Activated T-helper 1 cell treated with anti-CD3 and anti-CD28 coated beads, Interleukin-12 subunit alpha, Interleukin-12 subunit beta, Interleukin-2, Interleukin-4 antibody, amounts not matched to agents 30 ng/mL and 10 ng/mL and 1 ng/mL, durations not matched to agents 14 hours and 24 hours and 36 hours (primary cell): ENCODE measurements at regions not wholly inside any gene's neighbourhood (a gene's known extent, or its start where the extent isn't known, plus 50 kb on each side); places are given as distances from the start of the nearest gene placed in this dataset.

Source experiments
- DNase-seq: peaks from one replicate; pipeline ENCODE4 v3.0.0; 2021; ENCODE audit warnings: low spot score
- H3K27ac Mint-ChIP-seq: one replicate; pipeline ENCODE4 v1.8.0; 2021; ENCODE audit warnings: mild to moderate bottlenecking, mixed read lengths
- H3K27me3 Mint-ChIP-seq: one replicate; pipeline ENCODE4 v1.8.0; 2022; ENCODE audit warnings: mild to moderate bottlenecking, moderate library complexity, mixed read lengths; ENCODE audit not compliant: insufficient read depth
- H3K36me3 Mint-ChIP-seq: one replicate; pipeline ENCODE4 v1.8.0; 2021; ENCODE audit warnings: low read depth, mixed read lengths
- H3K4me1 Mint-ChIP-seq: one replicate; pipeline ENCODE4 v1.8.0; 2021; ENCODE audit warnings: low read depth, mixed read lengths
- H3K4me3 Mint-ChIP-seq: one replicate; pipeline ENCODE4 v1.8.0; 2021; ENCODE audit warnings: mild to moderate bottlenecking, moderate library complexity, mixed read lengths
- H3K9me3 Mint-ChIP-seq: one replicate; pipeline ENCODE4 v1.8.0; 2021; ENCODE audit warnings: mixed read lengths
- intact Hi-C: fragments of 100-400 bp; cut with micrococcal nuclease; formaldehyde crosslinking; loops from one replicate; pipeline ENCODE4 v1.15.1; 2024

DNA sequence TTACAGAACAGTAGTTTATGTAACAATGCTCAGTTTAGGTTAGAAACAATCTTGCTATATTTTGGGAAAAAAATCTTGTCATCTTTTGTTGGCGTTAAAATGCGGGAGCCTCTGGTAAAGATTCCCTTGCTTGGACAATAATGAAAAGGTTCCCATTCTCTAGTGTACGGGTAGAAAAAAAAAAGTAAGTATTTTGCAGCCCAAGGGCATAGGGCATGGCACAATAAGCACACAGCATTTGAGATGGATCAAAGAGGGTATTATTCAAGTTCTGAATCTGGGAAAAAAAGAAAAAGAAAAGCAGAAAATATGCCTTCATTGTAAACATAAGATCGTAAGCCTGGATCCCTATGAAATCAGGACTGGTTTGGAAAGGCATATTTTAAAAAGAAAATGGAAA, 408.6 kb upstream of the ROBO2 start:
- no peak overlapping the region for H3K4me3 Mint-ChIP-seq
- no peak overlapping the region for H3K27ac Mint-ChIP-seq
- H3K27me3 Mint-ChIP-seq = no peaks in the 10 kb centered on the region
- intact Hi-C loops = no loop called here
- H3K9me3 Mint-ChIP-seq = peaks cover 8% of the 10 kb centered on the region
- DNase-seq = no peak
- no peaks in the 10 kb centered on the region for H3K4me1 Mint-ChIP-seq
- no peaks in the 10 kb centered on the region for H3K36me3 Mint-ChIP-seq

GRCh38 chr3:76638006-76638405, 401.9 kb upstream of the ROBO2 start:
- peaks cover 18% of the 10 kb centered on the region for H3K9me3 Mint-ChIP-seq
- no peak for DNase-seq
- intact Hi-C loops = no loop called here
- H3K27me3 Mint-ChIP-seq = no peaks in the 10 kb centered on the region
- no peak overlapping the region for H3K27ac Mint-ChIP-seq
- H3K36me3 Mint-ChIP-seq = no peaks in the 10 kb centered on the region
- H3K4me3 Mint-ChIP-seq = no peak overlapping the region
- no peaks in the 10 kb centered on the region for H3K4me1 Mint-ChIP-seq

DNA sequence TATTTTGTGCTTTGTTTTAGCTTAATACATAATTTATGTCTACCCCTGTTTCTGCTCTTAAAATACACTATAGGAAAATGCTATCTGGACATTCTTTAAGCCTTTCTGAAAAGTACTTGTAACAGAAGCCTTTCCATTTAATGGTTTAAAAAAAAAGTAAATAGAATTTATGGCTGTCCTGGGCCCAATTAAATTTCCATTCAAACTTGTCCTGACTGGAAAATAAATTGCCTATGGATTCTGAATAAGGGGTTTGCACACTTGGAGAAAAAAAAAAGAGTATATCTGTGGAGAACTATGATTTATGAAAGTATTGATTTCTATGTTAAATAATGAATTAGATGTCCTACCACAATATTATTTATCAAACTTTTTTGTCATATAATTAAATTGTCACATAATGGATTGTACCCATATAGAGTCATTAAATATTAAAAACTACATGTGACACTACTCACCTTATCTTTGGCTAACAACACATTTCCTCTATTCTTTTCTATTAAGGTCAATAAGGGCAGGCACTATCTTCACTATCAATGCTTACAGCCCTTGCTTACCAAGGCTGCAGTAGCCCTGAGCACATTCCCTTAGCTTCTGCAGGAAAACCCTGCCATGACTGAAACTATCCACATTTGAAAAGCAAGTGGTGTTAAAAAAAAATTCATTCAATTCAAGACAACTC, 396.1 kb upstream of the ROBO2 start:
- no peaks in the 10 kb centered on the region for H3K4me1 Mint-ChIP-seq
- H3K27me3 Mint-ChIP-seq = no peaks in the 10 kb centered on the region
- intact Hi-C loops = no loop called here

GRCh38 chr3:76644305-76644675, 395.6 kb upstream of the ROBO2 start:
- H3K27ac Mint-ChIP-seq = no peak overlapping the region
- no peaks in the 10 kb centered on the region for H3K36me3 Mint-ChIP-seq
- H3K4me3 Mint-ChIP-seq = no peak overlapping the region
- H3K27me3 Mint-ChIP-seq = no peaks in the 10 kb centered on the region
- no peak for DNase-seq
- intact Hi-C loops = no loop called here
- no peaks in the 10 kb centered on the region for H3K4me1 Mint-ChIP-seq
- peaks cover 16% of the 10 kb centered on the region for H3K9me3 Mint-ChIP-seq

More for the DNA sequence above, 396.1 kb upstream of the ROBO2 start:
- no peaks in the 10 kb centered on the region for H3K36me3 Mint-ChIP-seq
- H3K9me3 Mint-ChIP-seq = peaks cover 16% of the 10 kb centered on the region
- no peak for DNase-seq
- H3K27ac Mint-ChIP-seq = no peak overlapping the region
- H3K4me3 Mint-ChIP-seq = no peak overlapping the region

GRCh38 chr3:76645724-76646123, 394.2 kb upstream of the ROBO2 start:
- Mint-ChIP-seq H3K4me1 (no peaks in the 10 kb centered on the region), H3K9me3 (peaks cover 12% of the 10 kb centered on the region), H3K4me3 (no peak overlapping the region), H3K27ac (no peak overlapping the region), H3K27me3 (no peaks in the 10 kb centered on the region), H3K36me3 (no peaks in the 10 kb centered on the region)
- no peak for DNase-seq
- intact Hi-C loops = no loop called here

DNA sequence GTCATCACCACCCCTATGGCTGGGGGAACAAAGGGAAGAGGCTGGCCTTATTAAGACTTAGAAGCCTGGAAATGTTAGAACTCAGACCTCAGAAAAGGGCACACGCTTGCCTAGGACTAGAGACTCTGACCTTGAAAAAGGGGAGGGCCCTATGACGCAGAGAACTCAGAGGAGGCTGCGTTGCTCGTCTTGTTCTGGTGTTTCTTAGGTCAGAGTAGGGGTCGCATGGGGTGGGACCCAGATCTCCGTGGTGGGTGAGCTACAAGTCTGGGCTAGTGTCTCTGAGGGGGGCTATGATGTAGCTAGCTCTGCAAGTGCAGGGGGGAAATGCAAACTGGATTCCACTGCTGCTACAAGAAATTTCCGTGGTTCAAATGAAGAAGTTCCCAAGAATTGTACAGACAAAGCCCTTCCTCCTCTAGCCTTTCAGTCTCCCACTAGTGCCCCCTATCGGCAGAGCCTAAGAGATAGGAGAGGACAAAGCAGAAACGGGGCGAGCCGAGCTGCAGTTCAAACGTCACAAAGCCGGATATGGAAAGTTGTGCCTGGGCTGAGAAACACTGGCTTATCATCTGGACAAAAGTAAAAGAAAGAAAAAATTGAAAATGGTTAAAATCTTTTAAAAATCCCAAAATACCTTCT, 392.9 kb upstream of the ROBO2 start:
- Mint-ChIP-seq H3K27ac (no peak overlapping the region), H3K4me1 (no peaks in the 10 kb centered on the region), H3K4me3 (no peak overlapping the region), H3K27me3 (no peaks in the 10 kb centered on the region), H3K9me3 (peaks cover 8% of the 10 kb centered on the region), H3K36me3 (no peaks in the 10 kb centered on the region)
- intact Hi-C loops = no loop called here
- DNase-seq = no peak

DNA sequence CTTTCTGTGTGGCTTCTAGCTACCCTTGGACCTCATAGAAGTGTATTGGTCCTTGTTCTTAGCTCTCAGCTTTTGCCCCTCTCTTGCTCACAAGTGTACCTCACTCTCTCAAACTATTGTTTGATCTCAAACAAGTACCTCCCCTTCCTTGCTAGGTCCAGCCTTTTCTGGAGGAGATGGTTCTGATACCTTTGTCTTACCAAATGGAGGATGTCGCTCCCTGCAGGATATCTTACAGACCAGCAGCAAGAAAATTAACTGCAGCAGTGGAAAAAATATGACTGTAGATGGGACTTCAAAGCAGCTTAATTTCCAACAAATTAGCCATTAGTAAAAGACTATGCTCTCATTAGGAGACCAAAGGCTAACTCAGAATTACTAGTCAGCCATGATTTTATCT, 388.1 kb upstream of the ROBO2 start:
- H3K27me3 Mint-ChIP-seq = no peaks in the 10 kb centered on the region
- intact Hi-C loops = no loop called here

DNA sequence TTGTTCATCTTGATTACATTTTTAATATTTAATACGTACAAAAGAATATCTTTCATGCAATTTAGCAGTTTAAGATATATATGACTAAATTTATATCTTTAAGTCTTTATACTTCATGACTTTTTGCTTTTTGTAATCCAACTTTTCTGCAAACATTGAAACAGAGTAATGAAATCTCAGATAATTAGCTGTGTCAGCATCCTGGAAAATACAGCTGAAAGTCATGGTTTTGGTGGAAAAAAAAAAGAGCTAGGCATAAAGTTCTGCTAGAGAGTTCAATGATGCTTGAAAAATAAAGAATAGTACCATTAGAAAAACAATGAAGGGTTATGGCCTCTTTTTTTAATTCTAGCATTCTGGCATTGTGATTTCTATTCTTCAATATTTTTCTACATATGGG, 387.4 kb upstream of the ROBO2 start:
- Mint-ChIP-seq H3K36me3 (no peaks in the 10 kb centered on the region), H3K27ac (no peak overlapping the region), H3K4me3 (no peak overlapping the region), H3K9me3 (peaks cover 2% of the 10 kb centered on the region), H3K4me1 (no peaks in the 10 kb centered on the region), H3K27me3 (no peaks in the 10 kb centered on the region)
- DNase-seq = no peak
- intact Hi-C loops = no loop called here

More for the DNA sequence above, 388.1 kb upstream of the ROBO2 start:
- H3K4me1 Mint-ChIP-seq = no peaks in the 10 kb centered on the region
- DNase-seq = no peak
- H3K9me3 Mint-ChIP-seq = peaks cover 4% of the 10 kb centered on the region
- no peaks in the 10 kb centered on the region for H3K36me3 Mint-ChIP-seq
- H3K27ac Mint-ChIP-seq = no peak overlapping the region
- H3K4me3 Mint-ChIP-seq = no peak overlapping the region

DNA sequence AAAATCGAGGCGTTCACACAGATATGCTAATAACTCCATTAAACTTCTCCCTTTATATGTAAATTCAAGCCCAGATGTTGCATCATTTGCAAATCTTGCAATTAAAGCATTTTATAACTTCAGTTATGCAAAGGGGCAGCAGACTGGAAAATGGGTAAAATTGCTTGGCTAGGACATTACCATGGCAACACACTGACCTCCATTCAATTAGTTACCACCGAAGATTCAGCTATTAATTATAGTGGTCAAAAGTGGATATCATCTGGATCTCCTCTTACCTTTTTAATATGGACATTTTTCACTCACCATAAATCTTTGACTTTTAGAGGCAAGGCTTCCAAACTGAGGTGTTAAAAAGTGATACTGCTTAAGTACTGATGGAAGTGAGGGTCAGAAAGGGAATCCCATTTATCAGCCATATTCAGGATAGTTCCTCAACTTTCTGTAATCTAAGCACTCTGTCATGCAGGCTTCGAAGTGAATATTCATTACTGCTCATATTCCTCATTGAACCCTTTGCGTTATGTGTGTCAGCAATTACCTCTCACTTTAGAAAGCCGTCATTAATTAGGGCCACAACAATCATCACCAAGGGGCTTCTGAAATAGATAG, 386.2 kb upstream of the ROBO2 start:
- intact Hi-C loops = no loop called here
- H3K27ac Mint-ChIP-seq = no peak overlapping the region

GRCh38 chr3:76656531-76657070, 383.3 kb upstream of the ROBO2 start:
- Mint-ChIP-seq H3K27ac (no peak overlapping the region), H3K4me1 (no peaks in the 10 kb centered on the region), H3K4me3 (no peak overlapping the region), H3K27me3 (no peaks in the 10 kb centered on the region), H3K36me3 (no peaks in the 10 kb centered on the region), H3K9me3 (no peaks in the 10 kb centered on the region)
- no peak for DNase-seq
- intact Hi-C loops = no loop called here

More for the DNA sequence above, 386.2 kb upstream of the ROBO2 start:
- Mint-ChIP-seq H3K9me3 (no peaks in the 10 kb centered on the region), H3K27me3 (no peaks in the 10 kb centered on the region), H3K36me3 (no peaks in the 10 kb centered on the region), H3K4me1 (no peaks in the 10 kb centered on the region), H3K4me3 (no peak overlapping the region)
- no peak for DNase-seq

- H3K9me3 Mint-ChIP-seq = no peaks in the 10 kb centered on the region
- no peak overlapping the region for H3K27ac Mint-ChIP-seq
- H3K27me3 Mint-ChIP-seq = no peaks in the 10 kb centered on the region
- intact Hi-C loops = no loop called here
- no peak for DNase-seq
- no peaks in the 10 kb centered on the region for H3K4me1 Mint-ChIP-seq
- no peaks in the 10 kb centered on the region for H3K36me3 Mint-ChIP-seq
- no peak overlapping the region for H3K4me3 Mint-ChIP-seq
Measured at GRCh38 chr3:76657909-76658308, 382.0 kb upstream of the ROBO2 start.

DNA sequence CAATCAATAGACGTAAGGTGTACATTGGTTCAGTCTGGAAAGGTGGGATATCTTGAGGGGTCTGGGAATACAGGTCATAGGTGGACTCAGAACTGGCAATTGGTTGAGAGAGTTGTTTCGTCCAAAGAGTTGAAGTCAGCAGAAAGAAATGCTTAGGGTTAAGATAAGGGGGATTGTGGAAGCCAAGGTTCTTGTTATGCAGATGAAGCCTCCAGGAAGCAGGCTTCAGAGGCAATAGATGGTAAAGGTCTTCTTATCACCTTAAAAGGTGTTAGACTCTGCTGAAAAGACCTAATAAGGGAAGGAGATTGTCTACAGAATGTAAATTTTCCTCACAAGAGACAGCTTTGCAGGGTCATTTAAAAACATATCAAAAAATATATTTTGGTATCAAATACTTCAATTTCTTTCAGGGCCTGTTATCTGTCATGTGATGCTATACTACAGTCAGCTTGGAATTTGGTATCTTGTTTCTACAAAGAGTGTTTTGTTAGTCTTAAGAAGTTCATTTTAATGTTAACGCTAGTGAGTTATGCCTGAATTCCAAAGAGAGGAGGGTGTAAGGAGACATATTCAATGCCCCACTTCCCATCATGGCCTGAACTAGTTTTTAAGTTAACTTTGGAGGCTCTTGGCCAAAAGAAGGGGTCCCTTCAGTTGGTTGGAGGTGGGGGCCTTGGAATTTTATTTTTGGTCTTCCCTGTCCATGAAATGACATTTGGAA, 378.2 kb upstream of the ROBO2 start:
- H3K4me3 Mint-ChIP-seq = no peak overlapping the region
- no peaks in the 10 kb centered on the region for H3K27me3 Mint-ChIP-seq
- intact Hi-C loops = no loop called here
- H3K4me1 Mint-ChIP-seq = no peaks in the 10 kb centered on the region
- no peak overlapping the region for H3K27ac Mint-ChIP-seq
- no peak for DNase-seq
- H3K9me3 Mint-ChIP-seq = no peaks in the 10 kb centered on the region
- H3K36me3 Mint-ChIP-seq = no peaks in the 10 kb centered on the region

DNA sequence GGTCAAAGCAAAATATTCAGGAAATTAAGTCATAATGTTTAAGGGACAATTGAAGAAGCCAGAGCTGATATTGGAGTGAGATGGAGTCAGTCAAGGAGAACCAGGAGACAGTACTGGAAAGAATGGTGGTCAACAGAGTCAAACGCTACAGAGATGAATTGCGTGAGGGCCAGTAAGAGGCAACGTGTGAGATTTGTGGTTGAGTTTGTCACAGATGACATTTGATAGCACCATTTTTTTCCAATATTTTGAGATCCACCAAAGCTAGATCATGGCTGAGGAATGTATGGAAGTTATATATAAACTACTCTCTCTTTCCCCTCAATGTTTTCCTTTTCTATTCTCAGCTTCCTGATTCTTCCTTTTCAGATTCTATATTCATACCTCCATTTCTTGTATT, 375.1 kb upstream of the ROBO2 start:
- Mint-ChIP-seq H3K9me3 (no peaks in the 10 kb centered on the region), H3K36me3 (no peaks in the 10 kb centered on the region), H3K4me3 (no peak overlapping the region), H3K4me1 (no peaks in the 10 kb centered on the region), H3K27ac (no peak overlapping the region), H3K27me3 (no peaks in the 10 kb centered on the region)
- intact Hi-C loops = no loop called here
- DNase-seq = no peak
